Superior temporal gyrus (tissue), 1 donor: ENCODE measurements at regions not wholly inside any gene's neighbourhood (a gene's known extent, or its start where the extent isn't known, plus 50 kb on each side); places are given as distances from the start of the nearest gene placed in this dataset.

Source experiments
- DNase-seq: peaks from one replicate; pipeline ENCODE4 v3.0.0-alpha.2; 2016; ENCODE audit errors: extremely low spot score

- no peak for DNase-seq
These were observed 83.6 kb downstream of the HPGD start for GRCh38 chr4:174438711-174439110.

GRCh38 chr4:174437749-174438148, 84.5 kb downstream of the HPGD start:
- no peak for DNase-seq

GRCh38 chr4:174437324-174437723, 85.0 kb downstream of the HPGD start:
- DNase-seq, result no peak

- DNase-seq, result no peak
These were observed 85.9 kb downstream of the HPGD start for GRCh38 chr4:174436377-174436776.

GRCh38 chr4:174435974-174436373, 86.3 kb downstream of the HPGD start:
- no peak for DNase-seq

GRCh38 chr4:174434455-174434854, 87.8 kb downstream of the HPGD start:
- no peak for DNase-seq

- DNase-seq, result no peak
These were observed 91.7 kb downstream of the HPGD start for GRCh38 chr4:174430576-174430975.

GRCh38 chr4:174429701-174430410, 92.4 kb downstream of the HPGD start:
- no peak for DNase-seq

- DNase-seq, result no peak
These were observed 94.6 kb downstream of the HPGD start for GRCh38 chr4:174427571-174428140.

- no peak for DNase-seq
These were observed 96.6 kb downstream of the HPGD start for GRCh38 chr4:174425669-174426068.

- peak; percentile 58 for DNase-seq
These were observed 98.9 kb downstream of the HPGD start for GRCh38 chr4:174423257-174423944.

- no peak for DNase-seq
These were observed 99.4 kb downstream of the HPGD start for GRCh38 chr4:174422893-174423256.

- no peak for DNase-seq
These were observed 102.0 kb downstream of the HPGD start for GRCh38 chr4:174420316-174420715.

- DNase-seq, result no peak
These were observed 103.6 kb downstream of the HPGD start for GRCh38 chr4:174418640-174419212.

GRCh38 chr4:174408841-174409552, 113.3 kb downstream of the HPGD start:
- no peak for DNase-seq

GRCh38 chr4:174406383-174406782, 115.9 kb downstream of the HPGD start:
- no peak for DNase-seq

- no peak for DNase-seq
These were observed 116.4 kb downstream of the HPGD start for GRCh38 chr4:174405923-174406322.

- no peak for DNase-seq
These were observed 117.6 kb downstream of the HPGD start for GRCh38 chr4:174404677-174405076.

- no peak for DNase-seq
These were observed 119.1 kb downstream of the HPGD start for GRCh38 chr4:174403177-174403543.

GRCh38 chr4:174402470-174403176, 118.9 kb downstream of the CEP44 start:
- no peak for DNase-seq

GRCh38 chr4:174401471-174402130, 117.9 kb downstream of the CEP44 start:
- no peak for DNase-seq
